M059J (cell line): ENCODE measurements at regions not wholly inside any gene's neighbourhood (a gene's known extent, or its start where the extent isn't known, plus 50 kb on each side); places are given as distances from the start of the nearest gene placed in this dataset.
"Not testable (repeated sequence)": the region's sequence is repeated elsewhere in the genome, so short reads cannot be mapped to it uniquely, and the experiment has no call there.

Source experiments
- DNase-seq: peaks from one replicate; pipeline ENCODE4 v3.0.0-alpha.2; 2012; ENCODE audit warnings: low read depth

DNA sequence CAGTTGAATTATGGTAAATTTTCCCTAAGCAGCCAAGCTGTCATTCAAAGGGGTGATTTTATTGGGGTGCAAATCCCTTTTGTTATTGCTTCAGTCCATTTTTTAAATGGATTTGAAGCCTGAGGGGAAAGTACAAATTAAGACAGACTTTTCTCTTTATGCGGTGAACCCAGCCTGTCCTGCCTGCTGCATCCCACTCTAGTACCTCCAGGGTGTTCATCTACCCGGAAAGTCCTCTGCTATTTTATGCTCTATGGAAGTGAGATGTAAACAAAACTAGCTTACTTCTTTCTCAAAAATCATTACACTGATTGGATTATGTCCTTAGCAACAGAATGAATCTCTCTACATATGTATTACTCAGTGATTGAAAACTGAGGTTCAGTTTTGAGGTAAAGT, 1088.9 kb upstream of the CITED2 start:
- peak; percentile 77 for DNase-seq

- DNase-seq, result peak; percentile 84
These were observed 1088.2 kb upstream of the CITED2 start for GRCh38 chr6:140462453-140463311.

- DNase-seq, result no peak
These were observed 1087.6 kb upstream of the CITED2 start for GRCh38 chr6:140462076-140462452.

- DNase-seq, result no peak
These were observed 1085.8 kb upstream of the CITED2 start for GRCh38 chr6:140460267-140460666.

DNA sequence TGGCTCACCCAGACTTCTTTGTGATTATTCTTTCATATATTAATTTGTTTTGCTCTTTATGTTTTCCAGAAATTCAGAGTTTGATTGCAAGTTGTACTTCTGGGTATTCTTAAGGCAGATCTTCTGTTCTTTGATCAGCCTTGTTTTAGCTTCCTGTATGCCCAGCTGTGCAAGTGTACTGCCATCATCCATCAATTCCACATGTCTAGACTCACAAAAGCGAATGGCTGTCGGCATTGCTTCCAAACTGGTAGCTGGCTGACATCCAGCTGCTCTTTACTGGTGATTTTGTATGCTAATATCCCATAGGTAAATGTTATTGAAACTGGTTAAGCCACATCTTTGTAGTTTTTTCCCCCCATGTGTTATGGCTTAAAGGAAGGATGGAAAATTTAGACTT, 1084.8 kb upstream of the CITED2 start:
- DNase-seq, result no peak

- no peak for DNase-seq
These were observed 1071.8 kb upstream of the CITED2 start for GRCh38 chr6:140446241-140446640.

DNA sequence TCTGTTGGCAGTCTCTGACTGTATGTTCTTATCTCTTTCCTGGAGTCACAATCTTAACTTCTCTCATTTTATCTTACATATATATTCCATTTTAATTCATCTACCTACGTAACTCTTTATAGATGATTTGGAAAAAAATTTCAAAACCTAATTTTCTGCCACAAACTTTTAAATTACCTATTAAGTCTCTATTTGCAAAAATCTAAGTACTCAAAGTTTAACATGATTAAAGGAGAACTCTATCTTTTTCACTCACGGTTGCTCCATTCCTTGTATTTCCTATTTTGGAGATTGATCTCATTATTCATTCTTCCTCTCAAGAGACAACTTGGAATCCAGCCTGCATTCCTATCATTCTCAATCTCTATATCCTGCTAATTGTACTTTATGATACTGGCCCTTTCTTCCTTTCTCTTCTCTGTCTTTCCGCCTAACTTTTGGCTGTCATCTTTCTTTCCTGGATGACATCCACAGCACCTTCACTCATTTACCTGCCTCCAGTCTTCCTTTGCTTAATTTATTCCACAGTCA, 1071.1 kb upstream of the CITED2 start:
- peak; percentile 90 for DNase-seq

DNA sequence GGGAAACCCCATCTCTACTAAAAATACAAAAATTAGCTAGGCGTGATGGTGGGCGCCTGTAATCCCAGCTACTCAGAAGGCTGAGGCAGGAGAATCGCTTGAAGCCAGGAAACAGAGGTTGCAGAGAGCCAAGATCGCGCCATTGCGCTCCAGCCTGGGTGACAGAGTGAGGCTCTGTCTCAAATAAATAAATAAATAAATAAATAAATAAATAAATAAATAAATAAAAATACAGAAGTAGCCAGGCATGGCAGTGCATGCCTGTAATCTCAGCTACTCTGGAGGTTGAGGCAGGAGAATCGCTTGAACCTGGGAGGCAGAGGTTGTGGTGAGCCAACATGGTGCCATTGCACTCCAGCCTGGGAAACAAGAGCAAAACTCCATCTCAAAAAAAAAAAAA, 1068.7 kb upstream of the CITED2 start:
- not testable (repeated sequence) for DNase-seq

GRCh38 chr6:140441256-140441655, 1066.8 kb upstream of the CITED2 start:
- DNase-seq, result peak; percentile 97

DNA sequence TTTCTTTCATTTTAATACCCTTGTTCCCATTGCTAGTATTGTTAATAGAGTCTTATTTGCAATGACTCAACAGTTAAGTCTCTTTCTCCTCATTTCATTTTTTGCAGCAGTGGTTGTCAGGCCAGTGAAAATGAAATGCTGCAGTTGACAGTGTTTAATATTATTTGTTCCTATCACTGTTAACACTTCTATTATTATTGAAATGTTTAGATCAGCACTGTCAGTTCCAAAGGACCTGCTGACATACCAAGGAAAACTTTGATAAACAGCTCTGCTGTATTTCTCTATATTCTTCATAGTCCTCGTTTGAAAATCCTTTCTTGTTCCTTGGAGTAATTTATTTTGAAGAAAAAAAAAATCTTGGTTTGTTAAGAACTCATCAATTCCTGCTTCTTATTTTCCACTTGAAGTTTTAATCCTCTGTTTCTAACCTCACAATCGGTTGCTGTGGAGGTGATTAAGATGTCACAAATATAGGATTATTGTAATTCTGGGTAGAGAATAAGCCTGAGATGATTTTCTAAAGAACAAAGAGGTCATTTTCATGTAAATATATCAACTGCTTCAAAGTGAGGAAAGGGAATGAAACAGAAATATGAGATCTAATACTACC, 1065.9 kb upstream of the CITED2 start:
- peak; percentile 18 for DNase-seq

- DNase-seq, result peak; percentile 75
These were observed 1063.9 kb upstream of the CITED2 start for GRCh38 chr6:140438346-140438735.

DNA sequence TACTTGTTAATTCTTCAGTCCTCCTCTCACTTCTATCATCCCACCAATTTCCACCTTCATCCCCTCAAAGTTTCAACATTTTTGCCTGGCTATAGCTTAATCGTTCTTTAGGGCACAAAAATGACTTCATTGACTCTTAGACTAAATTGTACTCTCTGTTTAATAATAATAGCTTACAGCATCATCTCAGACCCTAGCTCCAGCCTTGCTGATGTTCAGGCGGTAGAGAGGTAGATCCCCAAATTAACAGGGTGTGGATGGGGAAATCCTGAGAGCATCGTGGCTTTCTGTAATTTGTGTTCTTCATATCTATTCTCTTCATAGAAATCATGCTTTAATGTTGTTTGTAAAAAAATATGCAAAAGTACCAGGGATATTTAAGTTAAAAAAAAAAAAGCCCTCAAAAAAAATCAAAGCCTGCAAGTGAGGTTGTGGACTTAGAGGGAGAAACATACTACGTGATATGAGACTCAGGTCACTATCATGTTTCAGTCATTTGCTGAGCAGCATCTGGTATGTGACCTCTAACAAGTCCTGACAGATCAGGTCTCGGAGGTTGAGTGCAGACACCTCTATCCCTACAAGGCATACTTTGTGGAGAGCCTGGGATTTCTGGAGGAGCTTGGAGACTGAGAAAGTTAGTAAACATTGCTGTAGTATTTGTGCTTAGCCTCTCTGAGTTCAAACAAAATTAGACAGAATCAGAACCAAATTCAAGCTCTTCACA, 1063.3 kb upstream of the CITED2 start:
- DNase-seq, result peak; percentile 60

- peak; percentile 99 for DNase-seq
These were observed 1061.8 kb upstream of the CITED2 start for GRCh38 chr6:140436023-140436811.

DNA sequence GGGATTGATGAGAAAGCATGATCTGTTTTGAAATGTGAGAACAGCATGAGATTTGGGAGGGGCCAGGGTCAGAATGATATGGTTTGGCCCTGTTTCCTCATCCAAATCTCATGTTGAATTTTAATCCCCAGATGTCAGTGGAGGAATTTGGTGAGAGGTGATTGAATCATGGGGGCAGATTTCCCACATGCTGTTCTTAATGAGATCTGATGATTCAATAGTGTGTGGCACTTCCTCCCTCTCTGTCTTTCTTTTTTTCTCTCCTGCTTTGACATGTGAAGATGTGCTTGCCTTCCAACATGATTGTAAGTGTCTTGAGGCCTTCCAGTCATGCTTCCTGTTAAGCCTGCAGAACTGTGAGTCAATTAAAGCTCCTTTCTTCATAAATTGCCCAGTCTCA, 1060.3 kb upstream of the CITED2 start:
- DNase-seq, result peak; percentile 77

DNA sequence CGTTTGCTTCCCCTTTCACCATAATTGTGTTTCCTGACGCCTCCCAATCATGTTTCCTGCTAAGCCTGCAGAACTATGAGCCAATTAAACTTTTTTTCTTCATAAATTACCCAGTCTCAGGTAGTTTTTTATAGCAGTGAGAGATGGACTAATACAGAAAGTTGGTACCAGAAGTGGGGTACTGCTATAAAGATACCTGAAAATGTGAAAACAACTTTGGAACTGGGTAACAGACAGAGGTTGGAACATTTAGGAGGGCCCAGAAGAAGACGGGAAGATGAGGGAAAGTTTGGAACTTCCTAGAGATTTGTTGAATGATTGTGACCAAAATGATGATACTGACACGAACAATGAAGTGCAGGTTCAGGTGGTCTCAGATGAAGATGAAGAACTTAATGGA, 1058.6 kb upstream of the CITED2 start:
- no peak for DNase-seq

GRCh38 chr6:140427842-140428241, 1053.4 kb upstream of the CITED2 start:
- peak; percentile 15 for DNase-seq

DNA sequence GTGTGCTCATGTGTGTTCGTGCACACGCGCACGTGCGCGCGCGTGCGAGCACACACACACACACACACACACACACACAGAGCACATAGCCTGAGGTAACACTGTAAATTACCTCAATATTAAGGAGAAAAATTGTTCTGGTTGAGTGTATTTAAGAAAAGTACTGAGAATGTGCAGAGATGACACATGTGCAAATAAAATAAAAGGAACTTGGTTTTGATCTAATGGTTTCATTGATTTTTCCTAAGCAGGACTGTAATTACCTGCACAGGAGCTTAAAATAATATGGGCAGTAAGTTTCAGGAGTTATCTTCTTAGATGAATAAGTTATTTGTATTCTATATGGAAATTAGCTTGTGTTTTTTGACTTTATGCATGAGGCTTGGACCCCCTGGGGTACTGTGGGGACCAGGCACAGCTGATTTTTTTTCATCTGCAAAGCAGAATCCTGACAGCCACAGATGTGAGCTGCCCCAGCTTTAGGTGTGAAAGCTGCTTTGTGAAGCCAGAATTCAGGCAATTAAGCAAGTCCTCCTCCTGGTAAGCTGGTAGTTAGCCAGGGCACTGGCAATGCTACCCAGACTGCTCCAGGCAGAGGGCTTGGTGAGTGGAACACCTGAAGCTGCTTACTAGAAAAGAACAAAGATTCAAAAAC, 1040.6 kb upstream of the CITED2 start:
- DNase-seq, result no peak

DNA sequence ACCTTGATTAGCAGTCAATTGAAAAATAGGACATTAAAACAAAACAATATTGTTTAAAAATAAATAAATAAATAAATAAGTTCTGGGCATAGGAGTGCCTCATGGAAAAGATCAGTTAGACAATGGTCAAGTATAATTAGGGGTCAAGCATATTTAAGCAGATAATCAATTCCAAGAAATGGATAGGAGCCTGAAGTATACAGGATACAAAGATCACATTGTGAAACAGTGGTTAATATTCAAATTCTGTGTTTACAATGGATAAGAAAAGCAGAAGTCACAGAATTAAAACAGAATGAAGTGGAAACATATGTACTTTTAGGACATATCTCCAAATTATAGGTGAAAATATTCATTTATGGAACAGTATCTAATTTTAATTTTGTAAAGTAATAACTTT, 1028.6 kb upstream of the CITED2 start:
- DNase-seq, result no peak

DNA sequence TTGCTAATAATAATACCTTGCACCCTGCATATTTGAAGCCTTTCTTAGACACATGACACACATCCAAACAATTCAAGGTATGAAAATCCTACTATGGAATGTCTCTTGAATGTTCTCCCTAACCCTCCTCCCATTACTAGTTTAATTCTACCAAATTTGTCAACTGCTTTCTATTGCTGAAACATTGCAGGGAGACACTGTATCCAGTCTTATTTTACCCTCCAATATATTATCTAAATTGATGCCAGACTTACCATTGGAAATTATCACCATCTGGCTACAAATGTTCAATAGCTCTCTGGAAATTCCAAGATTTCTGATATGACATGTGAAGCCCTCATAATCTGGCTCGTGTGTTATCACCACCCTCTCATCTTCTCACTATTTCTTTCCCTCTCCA, 1027.3 kb upstream of the CITED2 start:
- DNase-seq, result peak; percentile 54

DNA sequence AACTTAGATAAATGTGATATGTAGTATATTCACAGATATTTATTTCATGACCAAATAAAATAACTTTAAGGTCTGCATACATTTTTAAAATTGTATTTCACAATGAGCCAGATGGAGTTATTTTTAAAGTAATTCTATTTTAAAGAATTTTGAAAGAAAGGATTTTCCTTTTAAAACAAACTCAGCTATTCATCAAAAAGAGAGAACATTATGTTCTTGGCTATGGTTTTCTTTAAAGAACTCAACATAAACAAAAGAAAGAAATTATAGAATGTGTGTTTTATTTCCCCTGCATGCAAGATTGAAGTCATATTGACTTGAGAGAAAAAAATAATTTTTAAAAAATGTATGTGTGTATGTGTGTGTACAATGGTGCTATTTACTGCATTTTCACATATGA, 1023.6 kb upstream of the CITED2 start:
- no peak for DNase-seq

DNA sequence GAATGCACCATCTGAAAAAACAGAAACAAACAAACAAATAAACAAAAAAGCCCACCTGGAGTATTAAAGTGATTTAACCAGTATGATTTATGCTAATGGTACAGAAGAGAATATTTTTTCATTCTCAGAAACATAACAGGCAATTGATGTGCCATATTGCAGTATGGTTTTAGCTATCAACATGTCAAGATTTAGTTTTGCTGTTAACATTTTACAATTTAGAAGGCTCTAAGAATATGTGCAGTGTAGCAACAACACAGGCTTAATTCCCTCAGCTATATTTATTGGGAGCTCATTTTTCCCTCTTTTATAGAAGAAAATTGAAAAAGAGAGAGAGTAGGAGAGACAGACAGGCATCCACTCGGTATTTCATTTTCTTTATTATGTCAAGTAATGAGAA, 1022.7 kb upstream of the CITED2 start:
- DNase-seq, result no peak
